ENCODE measurements at regions not wholly inside any gene's neighbourhood (a gene's known extent, or its start where the extent isn't known, plus 50 kb on each side); places are given as distances from the start of the nearest gene placed in this dataset.

DNA sequence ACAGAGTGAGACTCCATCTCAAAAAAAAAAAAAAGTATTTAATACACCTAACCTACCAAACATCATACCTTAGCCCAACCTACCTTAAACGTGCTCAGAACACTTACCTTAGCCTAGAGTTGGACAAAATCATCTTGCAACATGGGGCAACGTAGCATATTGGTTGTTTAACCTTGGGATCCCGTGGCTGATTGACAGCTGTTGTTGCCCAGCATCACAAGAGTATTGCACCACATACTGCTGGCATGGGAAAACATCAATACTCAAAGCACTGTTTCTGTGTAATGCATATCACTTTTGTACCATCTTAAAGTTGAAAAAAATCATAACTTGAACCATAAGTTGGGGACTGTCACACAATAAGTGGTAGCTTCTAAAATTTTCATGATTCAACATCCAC, 73.8 kb upstream of the MIR17HG start:
- TF ChIP-seq, protein P1, sequence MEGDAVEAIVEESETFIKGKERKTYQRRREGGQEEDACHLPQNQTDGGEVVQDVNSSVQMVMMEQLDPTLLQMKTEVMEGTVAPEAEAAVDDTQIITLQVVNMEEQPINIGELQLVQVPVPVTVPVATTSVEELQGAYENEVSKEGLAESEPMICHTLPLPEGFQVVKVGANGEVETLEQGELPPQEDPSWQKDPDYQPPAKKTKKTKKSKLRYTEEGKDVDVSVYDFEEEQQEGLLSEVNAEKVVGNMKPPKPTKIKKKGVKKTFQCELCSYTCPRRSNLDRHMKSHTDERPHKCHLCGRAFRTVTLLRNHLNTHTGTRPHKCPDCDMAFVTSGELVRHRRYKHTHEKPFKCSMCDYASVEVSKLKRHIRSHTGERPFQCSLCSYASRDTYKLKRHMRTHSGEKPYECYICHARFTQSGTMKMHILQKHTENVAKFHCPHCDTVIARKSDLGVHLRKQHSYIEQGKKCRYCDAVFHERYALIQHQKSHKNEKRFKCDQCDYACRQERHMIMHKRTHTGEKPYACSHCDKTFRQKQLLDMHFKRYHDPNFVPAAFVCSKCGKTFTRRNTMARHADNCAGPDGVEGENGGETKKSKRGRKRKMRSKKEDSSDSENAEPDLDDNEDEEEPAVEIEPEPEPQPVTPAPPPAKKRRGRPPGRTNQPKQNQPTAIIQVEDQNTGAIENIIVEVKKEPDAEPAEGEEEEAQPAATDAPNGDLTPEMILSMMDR (IDR thresholded peaks at IDR 0.05) = no peak
- TF ChIP-seq JUN (CRISPR knock-in tag; IDR thresholded peaks at IDR 0.05) (no peak), NFE2L1 (CRISPR knock-in tag; IDR thresholded peaks at IDR 0.05) (no peak), CREM (CRISPR knock-in tag; IDR thresholded peaks at IDR 0.05) (no peak), RORB (CRISPR knock-in tag; IDR thresholded peaks at IDR 0.05) (no peak), NFATC4 (CRISPR knock-in tag; IDR thresholded peaks at IDR 0.05) (no peak), ELF4 (CRISPR knock-in tag; IDR thresholded peaks at IDR 0.05; ENCODE audit: low read depth) (no peak), ZNF416 (CRISPR knock-in tag; IDR thresholded peaks at IDR 0.05) (no peak), SP1 (CRISPR knock-in tag; conservative IDR thresholded peaks at IDR 0.05) (no peak)
- TF ChIP-seq, protein P2, sequence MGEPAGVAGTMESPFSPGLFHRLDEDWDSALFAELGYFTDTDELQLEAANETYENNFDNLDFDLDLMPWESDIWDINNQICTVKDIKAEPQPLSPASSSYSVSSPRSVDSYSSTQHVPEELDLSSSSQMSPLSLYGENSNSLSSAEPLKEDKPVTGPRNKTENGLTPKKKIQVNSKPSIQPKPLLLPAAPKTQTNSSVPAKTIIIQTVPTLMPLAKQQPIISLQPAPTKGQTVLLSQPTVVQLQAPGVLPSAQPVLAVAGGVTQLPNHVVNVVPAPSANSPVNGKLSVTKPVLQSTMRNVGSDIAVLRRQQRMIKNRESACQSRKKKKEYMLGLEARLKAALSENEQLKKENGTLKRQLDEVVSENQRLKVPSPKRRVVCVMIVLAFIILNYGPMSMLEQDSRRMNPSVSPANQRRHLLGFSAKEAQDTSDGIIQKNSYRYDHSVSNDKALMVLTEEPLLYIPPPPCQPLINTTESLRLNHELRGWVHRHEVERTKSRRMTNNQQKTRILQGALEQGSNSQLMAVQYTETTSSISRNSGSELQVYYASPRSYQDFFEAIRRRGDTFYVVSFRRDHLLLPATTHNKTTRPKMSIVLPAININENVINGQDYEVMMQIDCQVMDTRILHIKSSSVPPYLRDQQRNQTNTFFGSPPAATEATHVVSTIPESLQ (CRISPR knock-in tag; IDR thresholded peaks at IDR 0.05) = no peak
- TF ChIP-seq, protein P3, sequence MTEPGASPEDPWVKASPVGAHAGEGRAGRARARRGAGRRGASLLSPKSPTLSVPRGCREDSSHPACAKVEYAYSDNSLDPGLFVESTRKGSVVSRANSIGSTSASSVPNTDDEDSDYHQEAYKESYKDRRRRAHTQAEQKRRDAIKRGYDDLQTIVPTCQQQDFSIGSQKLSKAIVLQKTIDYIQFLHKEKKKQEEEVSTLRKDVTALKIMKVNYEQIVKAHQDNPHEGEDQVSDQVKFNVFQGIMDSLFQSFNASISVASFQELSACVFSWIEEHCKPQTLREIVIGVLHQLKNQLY (CRISPR knock-in tag; IDR thresholded peaks at IDR 0.05) = no peak
- TF ChIP-seq, protein P4, sequence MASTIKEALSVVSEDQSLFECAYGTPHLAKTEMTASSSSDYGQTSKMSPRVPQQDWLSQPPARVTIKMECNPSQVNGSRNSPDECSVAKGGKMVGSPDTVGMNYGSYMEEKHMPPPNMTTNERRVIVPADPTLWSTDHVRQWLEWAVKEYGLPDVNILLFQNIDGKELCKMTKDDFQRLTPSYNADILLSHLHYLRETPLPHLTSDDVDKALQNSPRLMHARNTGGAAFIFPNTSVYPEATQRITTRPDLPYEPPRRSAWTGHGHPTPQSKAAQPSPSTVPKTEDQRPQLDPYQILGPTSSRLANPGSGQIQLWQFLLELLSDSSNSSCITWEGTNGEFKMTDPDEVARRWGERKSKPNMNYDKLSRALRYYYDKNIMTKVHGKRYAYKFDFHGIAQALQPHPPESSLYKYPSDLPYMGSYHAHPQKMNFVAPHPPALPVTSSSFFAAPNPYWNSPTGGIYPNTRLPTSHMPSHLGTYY (CRISPR knock-in tag; IDR thresholded peaks at IDR 0.05) = no peak
